ENCODE measurements at regions not wholly inside any gene's neighbourhood (a gene's known extent, or its start where the extent isn't known, plus 50 kb on each side); places are given as distances from the start of the nearest gene placed in this dataset.
"Not testable (repeated sequence)": the region's sequence is repeated elsewhere in the genome, so short reads cannot be mapped to it uniquely, and the experiment has no call there.

GRCh38 chr16:76612497-76612896 is 335.3 kb downstream of the CNTNAP4 start:
- DNase-seq, result no peak

GRCh38 chr16:76614269-76614668 is 337.1 kb downstream of the CNTNAP4 start:
- DNase-seq, result no peak

GRCh38 chr16:76622876-76623275 is 345.7 kb downstream of the CNTNAP4 start:
- DNase-seq, result no peak

- no peak for DNase-seq
These were observed 357.9 kb downstream of the CNTNAP4 start for GRCh38 chr16:76634847-76635697.

DNA sequence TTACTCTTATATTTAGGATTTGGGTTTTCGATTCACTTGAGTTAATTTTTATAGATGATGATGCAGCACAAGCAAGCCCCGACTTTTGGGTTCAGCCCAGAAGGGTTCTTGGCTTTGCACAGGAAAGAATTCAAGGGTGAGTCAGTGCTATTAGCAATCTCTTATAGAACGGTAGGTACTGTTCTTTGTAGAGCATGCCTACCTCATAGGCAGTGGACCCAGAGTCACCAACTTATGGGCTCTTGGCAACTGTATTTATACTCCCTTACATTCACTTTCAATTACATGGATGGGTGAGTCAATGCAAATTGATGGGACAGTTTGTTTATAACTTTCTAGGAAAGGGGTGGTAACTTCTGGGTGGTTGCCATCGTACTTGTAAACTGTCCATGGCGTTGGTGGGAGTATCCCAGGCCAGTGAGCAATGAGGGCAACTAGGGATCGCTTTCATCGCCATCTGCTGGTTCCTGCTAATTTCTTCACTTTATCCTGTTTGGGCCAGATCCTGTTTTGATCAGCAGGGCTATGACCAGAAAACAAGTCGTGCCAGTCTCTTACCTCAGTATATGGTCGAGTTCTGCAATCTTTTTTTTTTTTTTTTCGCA is 362.6 kb downstream of the CNTNAP4 start:
- peak; percentile 3 for DNase-seq

DNA sequence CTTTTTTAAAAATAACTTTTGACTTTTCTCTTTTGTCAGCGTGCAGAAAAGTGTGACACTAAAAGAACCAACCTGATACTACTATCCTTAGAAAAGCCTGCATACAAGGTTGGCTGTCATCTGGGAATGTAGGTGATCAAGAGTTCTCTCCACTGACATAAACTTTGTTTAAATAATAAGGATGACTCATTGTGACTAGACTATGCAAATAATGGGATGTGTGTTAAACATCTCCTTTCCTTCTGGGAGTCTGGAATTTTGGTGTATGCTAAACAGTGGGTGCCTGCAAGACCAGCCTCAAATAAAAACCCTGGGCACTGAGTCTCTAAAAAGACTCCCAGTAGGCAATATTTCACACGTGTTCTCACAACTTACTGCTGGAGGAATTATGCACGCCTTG is 373.4 kb downstream of the CNTNAP4 start:
- DNase-seq, result peak; percentile 12

DNA sequence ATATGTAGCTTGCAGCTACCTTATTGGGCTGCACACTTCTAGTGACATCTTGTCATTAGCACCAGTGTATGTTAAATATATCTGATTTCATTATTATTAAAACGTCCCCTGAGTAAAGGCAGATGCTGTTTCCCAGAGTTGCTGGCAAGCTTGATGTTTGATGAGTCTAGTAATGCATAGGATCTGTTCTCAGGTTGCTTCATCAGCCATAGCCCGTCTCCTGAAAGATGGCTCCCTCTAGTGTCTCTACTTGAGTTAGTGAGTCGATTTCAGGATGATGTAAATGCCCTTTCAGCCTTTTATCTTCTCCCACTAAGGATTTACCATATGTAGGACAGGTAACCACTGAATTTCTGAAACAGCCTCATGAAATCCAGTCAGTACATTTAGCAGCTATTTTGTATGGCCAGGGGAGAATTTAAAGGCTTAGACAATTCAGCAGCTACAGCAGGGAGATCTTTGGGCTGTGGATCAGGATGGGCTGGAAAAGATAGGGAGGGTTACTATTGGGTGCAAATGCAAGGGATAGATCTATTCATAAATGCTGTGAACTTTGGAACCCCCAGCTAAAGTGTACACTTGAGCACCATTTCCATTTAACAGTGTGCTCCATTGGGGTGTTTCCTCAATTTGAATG is 376.3 kb downstream of the CNTNAP4 start:
- DNase-seq, result peak; percentile 57

- DNase-seq, result no peak
These were observed 377.1 kb downstream of the CNTNAP4 start for GRCh38 chr16:76654088-76654820.

DNA sequence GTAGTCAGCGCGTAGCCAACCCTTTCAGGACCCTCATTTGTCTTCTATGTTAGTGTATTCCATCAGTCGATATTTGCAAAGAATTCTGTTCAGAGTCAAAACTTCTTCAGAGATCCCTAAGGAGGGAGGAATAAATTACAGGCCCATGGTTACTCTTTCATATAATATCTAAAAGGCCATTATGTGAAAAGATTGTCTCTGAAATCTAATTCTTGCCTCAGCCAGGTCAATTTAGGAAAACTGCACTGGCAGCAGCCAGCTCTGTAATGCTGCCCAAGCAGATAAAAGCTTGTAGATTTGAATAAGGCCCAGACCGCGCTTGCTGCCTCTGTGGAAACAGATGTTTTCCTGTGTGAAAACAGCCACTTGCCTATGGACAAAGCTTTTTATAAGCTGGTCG is 379.8 kb downstream of the CNTNAP4 start:
- no peak for DNase-seq

- no peak for DNase-seq
These were observed 384.6 kb downstream of the CNTNAP4 start for GRCh38 chr16:76661691-76662235.

DNA sequence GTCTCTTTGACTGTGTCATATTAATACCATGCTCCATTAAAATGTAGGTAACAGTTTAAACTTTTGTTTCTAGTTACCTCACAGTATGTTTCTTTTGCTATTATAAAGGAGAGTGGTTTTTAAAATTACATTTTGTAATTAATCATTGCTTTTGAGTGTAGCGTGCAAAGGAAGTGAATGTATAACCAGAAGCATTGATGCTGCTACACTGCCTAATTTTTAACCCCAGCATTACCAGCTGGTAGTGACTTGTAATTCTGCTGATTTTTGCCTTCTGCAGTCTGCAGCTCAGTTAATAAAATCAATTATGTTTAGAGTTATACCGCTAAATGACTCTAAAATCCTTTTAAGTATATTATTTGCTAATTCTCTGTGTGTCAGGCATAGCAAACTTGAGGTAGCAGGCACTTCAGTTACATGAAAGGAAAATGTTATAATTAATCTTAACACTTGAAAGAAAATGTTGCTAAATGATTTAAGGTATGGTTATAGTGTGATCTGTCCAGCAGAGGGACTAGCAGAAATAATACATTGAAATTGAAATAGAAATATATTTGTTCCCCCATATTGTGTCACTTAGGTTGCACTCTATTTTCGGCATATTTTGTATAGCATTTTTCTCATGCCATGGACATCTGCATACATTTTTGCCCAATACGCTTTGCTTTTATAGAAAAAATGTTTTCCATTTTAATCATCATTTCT is 388.5 kb downstream of the CNTNAP4 start:
- no peak for DNase-seq

GRCh38 chr16:76668207-76668725 is 391.1 kb downstream of the CNTNAP4 start:
- DNase-seq, result no peak

DNA sequence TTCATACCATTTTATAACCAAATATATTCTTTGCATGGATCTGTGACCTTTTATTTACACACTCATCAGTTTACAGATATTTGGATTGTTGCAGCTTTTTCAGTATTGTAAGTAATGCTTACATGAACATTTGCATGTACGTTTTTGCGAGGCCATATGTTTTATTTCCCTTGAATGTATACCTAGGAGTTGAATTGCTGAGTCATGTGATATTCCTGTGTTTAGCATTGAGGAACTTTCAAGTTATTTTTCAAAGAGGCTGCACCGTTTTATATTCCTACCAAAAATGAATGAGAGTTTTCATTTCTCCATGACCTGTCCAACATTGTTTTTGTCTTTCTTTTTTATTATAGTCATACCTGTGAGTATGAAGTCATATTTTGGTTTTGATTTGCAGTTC is 392.1 kb downstream of the CNTNAP4 start:
- no peak for DNase-seq

DNA sequence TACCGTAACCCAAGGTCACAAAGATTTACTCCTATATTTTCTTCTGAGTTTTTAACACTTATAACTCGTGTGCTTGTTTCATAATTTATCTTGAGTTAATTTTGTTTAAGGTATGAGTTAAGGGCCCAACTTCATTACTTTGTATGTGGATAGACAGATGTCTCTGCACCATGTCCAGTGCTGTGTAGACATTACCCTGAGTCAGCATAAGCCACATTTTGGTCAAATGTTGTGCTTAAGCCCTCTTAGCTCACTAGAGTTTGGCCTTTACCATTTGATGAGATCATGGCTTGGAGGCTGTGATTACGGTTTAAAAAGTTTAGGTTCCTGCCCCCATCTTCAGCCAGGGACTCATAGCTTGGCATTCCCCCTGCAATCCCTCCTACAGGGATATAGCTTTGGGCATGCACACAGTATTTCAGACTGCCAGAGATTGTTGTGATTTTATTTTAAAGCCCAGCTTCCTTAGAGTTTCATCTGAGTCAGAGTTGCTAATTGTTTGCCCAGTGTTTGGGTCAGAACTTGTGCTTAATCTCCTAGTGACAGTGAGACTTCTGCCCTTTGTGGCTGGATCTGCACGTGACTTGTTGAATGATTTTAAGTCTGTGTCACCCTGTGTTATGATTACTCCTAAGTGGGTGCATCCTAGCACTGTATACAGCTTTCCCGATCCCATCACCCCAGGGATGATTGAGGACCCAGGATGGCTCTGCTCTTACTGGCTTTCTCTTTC is 393.1 kb downstream of the CNTNAP4 start:
- DNase-seq, result no peak

DNA sequence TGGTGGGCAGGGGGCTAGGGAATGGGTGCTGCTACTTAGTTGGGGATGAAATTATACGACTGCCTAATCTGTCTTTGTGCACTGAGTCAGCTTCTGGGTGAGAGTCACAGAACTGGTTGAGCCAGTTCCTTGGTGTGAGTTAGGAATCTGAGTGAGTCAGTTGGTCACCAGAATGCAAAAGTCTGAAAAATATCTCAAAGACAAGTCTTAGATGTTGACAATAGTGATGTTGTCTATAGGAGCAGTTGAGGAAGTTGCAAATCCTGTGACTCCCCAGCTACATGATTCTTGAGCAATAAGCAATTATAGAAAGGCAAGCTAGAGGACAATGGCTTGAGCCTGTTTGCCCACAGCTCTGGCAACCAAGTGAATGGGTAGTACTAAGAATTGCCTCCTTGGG is 399.2 kb downstream of the CNTNAP4 start:
- DNase-seq, result no peak

DNA sequence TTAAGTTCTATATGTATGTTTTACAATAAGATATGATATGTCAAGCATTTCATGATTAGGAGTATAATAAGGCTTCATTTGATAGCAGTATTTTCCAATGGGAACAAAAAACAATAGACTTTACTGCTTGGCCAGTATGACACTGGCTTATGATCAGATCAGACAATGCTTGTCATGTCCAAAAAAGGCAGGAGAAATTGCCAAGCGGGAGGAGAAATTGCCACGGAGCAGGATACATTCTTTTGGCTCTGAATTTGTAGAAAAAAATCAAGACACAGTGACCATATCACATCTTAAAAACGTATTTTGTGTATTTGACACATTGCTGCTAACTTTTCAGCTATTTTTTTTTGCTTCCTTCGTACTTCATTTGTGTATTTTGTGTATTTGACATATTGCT is 404.1 kb downstream of the CNTNAP4 start:
- no peak for DNase-seq

GRCh38 chr16:76683051-76683450 is 405.9 kb downstream of the CNTNAP4 start:
- DNase-seq, result no peak

DNA sequence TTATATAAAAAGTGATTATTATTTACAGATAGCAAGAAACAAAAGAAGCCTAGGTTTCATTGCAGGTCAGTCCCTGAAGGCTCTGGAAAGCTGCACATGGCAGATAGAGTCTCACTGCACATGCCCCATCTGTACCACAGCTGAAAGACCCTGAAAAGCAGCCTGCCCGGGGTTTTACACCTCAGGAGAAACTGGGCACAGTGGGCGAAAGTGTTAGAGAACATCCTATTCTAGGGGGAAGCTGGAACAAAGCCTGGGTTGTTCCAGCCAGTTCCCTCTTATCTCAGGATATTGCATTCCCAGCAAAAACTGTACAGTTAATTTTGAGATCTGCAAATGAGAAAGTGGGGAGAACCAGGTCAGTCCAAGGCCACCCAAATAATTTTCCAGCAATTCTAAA is 419.7 kb downstream of the CNTNAP4 start:
- DNase-seq, result no peak

DNA sequence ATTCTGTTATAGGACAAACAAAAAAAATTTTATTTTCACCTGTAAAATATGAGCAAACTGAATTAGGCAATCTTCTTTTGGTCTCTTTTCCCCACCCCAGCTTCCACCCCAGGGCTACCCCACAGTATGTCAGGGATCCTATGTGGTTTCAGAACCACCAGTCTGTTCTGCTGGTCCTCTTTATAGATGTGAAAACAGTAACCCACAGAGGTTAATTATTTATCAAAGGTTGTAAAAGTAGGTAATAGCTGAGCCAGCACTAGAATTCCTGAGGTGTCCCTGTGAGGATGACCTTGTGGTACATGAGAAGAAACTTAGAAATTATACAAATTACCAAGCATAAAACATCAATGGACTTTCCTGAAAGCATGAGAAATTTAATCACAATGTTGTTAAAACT is 428.7 kb downstream of the CNTNAP4 start:
- DNase-seq, result no peak

DNA sequence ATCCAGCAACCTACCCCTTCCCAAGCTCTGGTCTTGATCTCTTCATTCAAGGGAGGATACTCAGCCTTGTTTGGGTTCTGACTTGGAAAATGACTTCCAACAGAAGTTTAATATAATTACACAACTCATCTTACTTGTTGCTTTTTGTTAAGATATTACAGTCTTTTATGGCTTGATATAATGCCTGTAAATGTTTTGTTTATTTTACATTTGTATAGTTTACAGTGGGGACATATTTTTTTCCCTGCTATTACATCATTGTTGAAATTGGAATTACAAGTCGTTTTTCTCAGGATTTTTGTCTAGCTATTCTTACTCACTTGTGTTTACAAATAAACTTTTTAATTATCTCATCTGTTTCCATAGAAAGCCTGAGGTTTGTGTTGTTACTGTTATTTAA is 436.0 kb downstream of the CNTNAP4 start:
- no peak for DNase-seq

DNA sequence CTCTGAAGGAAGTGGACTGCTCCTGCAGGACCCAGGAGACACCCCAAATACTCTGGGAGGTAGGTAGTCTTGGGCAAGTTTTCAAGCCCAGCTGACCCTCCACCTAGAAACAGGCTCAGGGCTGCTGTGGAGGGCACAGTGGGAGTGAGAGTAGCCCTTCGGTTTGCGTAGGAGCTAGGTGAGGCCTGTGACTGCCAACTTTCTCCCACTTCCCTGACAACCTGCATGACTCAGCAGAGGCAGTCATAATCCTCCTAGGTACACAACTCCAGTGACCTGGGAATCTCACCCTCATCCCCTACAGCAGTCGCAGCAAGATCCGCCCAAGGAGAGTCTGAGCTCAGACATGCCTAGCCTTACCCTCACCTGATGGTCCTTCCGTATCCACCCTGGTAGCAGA is 439.1 kb downstream of the CNTNAP4 start:
- DNase-seq, result not testable (repeated sequence)

- no peak for DNase-seq
These were observed 447.0 kb downstream of the CNTNAP4 start for GRCh38 chr16:76724181-76724580.
